ENCODE measurements at regions not wholly inside any gene's neighbourhood (a gene's known extent, or its start where the extent isn't known, plus 50 kb on each side); places are given as distances from the start of the nearest gene placed in this dataset.

- TF ChIP-seq EZH2 (IDR thresholded peaks at IDR 0.05; ENCODE audit: borderline replicate concordance, low read length) (no peak), CTCF (IDR thresholded peaks at IDR 0.05; ENCODE audit: low read length) (no peak)
Observed at GRCh38 chr12:131273291-131273845, 319.7 kb downstream of the ADGRD1 start.

Measured in OCI-LY1 (cell line).